ENCODE measurements at regions not wholly inside any gene's neighbourhood (a gene's known extent, or its start where the extent isn't known, plus 50 kb on each side); places are given as distances from the start of the nearest gene placed in this dataset.

- DNase-seq, result no peak
Observed at GRCh38 chr7:25559581-25560367, 331.5 kb upstream of the NPVF start.

- no peak for DNase-seq
Observed at GRCh38 chr7:25562673-25563182, 334.4 kb upstream of the NPVF start.

- DNase-seq, result no peak
Observed at GRCh38 chr7:25565002-25565401, 336.7 kb upstream of the NPVF start.

GRCh38 chr7:25565949-25566348 lies 337.7 kb upstream of the NPVF start:
- peak; percentile 65 to 76 for DNase-seq

GRCh38 chr7:25567430-25567829 lies 339.1 kb upstream of the NPVF start:
- no peak for DNase-seq

- no peak for DNase-seq
Observed at GRCh38 chr7:25569765-25570164, 341.5 kb upstream of the NPVF start.

- no peak for DNase-seq
Observed at GRCh38 chr7:25572423-25572822, 344.1 kb upstream of the NPVF start.

- no peak for DNase-seq
Observed at GRCh38 chr7:25574828-25575227, 346.5 kb upstream of the NPVF start.

- no peak for DNase-seq
Observed at GRCh38 chr7:25575634-25576033, 347.3 kb upstream of the NPVF start.

- no peak for DNase-seq
Observed at GRCh38 chr7:25578991-25579777, 350.9 kb upstream of the NPVF start.

- no peak for DNase-seq
Observed at GRCh38 chr7:25579778-25580075, 351.4 kb upstream of the NPVF start.

- DNase-seq, result no peak
Observed at GRCh38 chr7:25580141-25580540, 351.9 kb upstream of the NPVF start.

- no peak for DNase-seq
Observed at GRCh38 chr7:25583621-25584020, 355.3 kb upstream of the NPVF start.

- no peak for DNase-seq
Observed at GRCh38 chr7:25584112-25584938, 356.0 kb upstream of the NPVF start.

GRCh38 chr7:25586513-25586912 lies 358.2 kb upstream of the NPVF start:
- DNase-seq, result no peak

GRCh38 chr7:25594122-25594521 lies 365.8 kb upstream of the NPVF start:
- DNase-seq, result no peak

- no peak for DNase-seq
Observed at GRCh38 chr7:25594728-25595127, 366.4 kb upstream of the NPVF start.

- DNase-seq, result no peak
Observed at GRCh38 chr7:25595996-25596395, 367.7 kb upstream of the NPVF start.

GRCh38 chr7:25596443-25596842 lies 368.2 kb upstream of the NPVF start:
- DNase-seq, result no peak

GRCh38 chr7:25597946-25598345 lies 369.7 kb upstream of the NPVF start:
- no peak for DNase-seq

- no peak for DNase-seq
Observed at GRCh38 chr7:25598765-25599164, 370.5 kb upstream of the NPVF start.

GRCh38 chr7:25600262-25600920 lies 372.1 kb upstream of the NPVF start:
- no peak for DNase-seq
